Vagina (tissue), 2 donors: ENCODE measurements at regions not wholly inside any gene's neighbourhood (a gene's known extent, or its start where the extent isn't known, plus 50 kb on each side); places are given as distances from the start of the nearest gene placed in this dataset.

Experiments
- CTCF ChIP-seq, 3 experiments: fragments of 450-650 bp in 2 of 3; fragments of 200-600 bp in 1 of 3; sonication (generic) in 1 of 3; IDR thresholded peaks; one replicate each; pipeline ENCODE4 v1.5.1; 2017 to 2019; ENCODE audit warnings: antibody characterized with exemption in 3 of 3, mild to moderate bottlenecking in 2 of 3, moderate library complexity in 2 of 3
- POLR2A ChIP-seq, 2 donors: fragments of 450-650 bp; IDR thresholded peaks; one replicate each; pipeline ENCODE4 v1.6.1; 2017; ENCODE audit warnings: antibody characterized with exemption in 2 of 2, mild to moderate bottlenecking in 2 of 2, moderate library complexity in 2 of 2
- POLR2AphosphoS5 ChIP-seq, 2 donors: sonication (generic); formaldehyde crosslinking; IDR thresholded peaks; one replicate each; pipeline ENCODE4 v1.9.0; 2017; ENCODE audit warnings: antibody characterized with exemption in 2 of 2, mild to moderate bottlenecking in 2 of 2, low read depth in 1 of 2; ENCODE audit not compliant: insufficient read depth in 1 of 2

- TF ChIP-seq POLR2A (IDR thresholded peaks at IDR 0.05), result no peak
- no peak for TF ChIP-seq CTCF (IDR thresholded peaks at IDR 0.05)
- TF ChIP-seq POLR2AphosphoS5 (IDR thresholded peaks at IDR 0.05; ENCODE audit: insufficient read depth in 1 of 2, low read depth in 1 of 2), result no peak
Measured at GRCh38 chr2:147353072-147353381, 491.8 kb upstream of the ACVR2A start.
